Tongue (tissue), 2 donors: ENCODE measurements at regions not wholly inside any gene's neighbourhood (a gene's known extent, or its start where the extent isn't known, plus 50 kb on each side); places are given as distances from the start of the nearest gene placed in this dataset. TPM values are rescaled to one million over a fixed set of nuclear protein-coding genes. Genes with fewer than 3 reads are reported as not detected.

Experiments used
- DNase-seq: peaks from one replicate; pipeline ENCODE4 v3.0.0-alpha.2; 2015
- small RNA-seq: library from RNA; depleted of rRNA; stranded (forward); fragments of <200 nt; gene quantifications from one replicate; pipeline ENCODE3, GENCODE V24; 2014; ENCODE audit warnings: low replicate concordance

- no peak for DNase-seq
Observed at GRCh38 chr20:11847827-11848226, 69.9 kb upstream of the BTBD3 start.

- DNase-seq: no peak
Observed at GRCh38 chr20:11849270-11849915, 68.3 kb upstream of the BTBD3 start.

- DNase-seq: no peak
Observed at GRCh38 chr20:11849976-11850670, 67.6 kb upstream of the BTBD3 start.

- DNase-seq: no peak
Observed at GRCh38 chr20:11850901-11851300, 66.8 kb upstream of the BTBD3 start.

GRCh38 chr20:11851646-11852045, 66.0 kb upstream of the BTBD3 start:
- DNase-seq: no peak

GRCh38 chr20:11852189-11852588, 65.5 kb upstream of the BTBD3 start:
- DNase-seq: no peak

GRCh38 chr20:11852811-11853210, 64.9 kb upstream of the BTBD3 start:
- no peak for DNase-seq

GRCh38 chr20:11853359-11853758, 64.3 kb upstream of the BTBD3 start:
- DNase-seq: no peak

GRCh38 chr20:11861479-11861878, 56.2 kb upstream of the BTBD3 start:
- no peak for DNase-seq

GRCh38 chr20:11867291-11867919, 50.3 kb upstream of the BTBD3 start:
- no peak for DNase-seq

Small RNA genes in the stretch of these regions (small RNA-seq; reads per million reads assigned to genes)
- gene AL080274.1 (not detected), gene RN7SKP111 (not detected)
